OCI-LY3 (cell line): ENCODE measurements at regions not wholly inside any gene's neighbourhood (a gene's known extent, or its start where the extent isn't known, plus 50 kb on each side); places are given as distances from the start of the nearest gene placed in this dataset.

ENCODE experiments used
- H2AFZ ChIP-seq: fragments of 200-600, 300-600 bp; shearing (Covaris generic); 2 replicates; pipeline ENCODE4 v1.6.0; 2014; ENCODE audit warnings: antibody characterized with exemption, low read depth, low read length
- H3K27ac ChIP-seq: fragments of 200-600, 300-600 bp; sonication (generic); 2 replicates; pipeline ENCODE4 v1.5.1; 2014; ENCODE audit warnings: mild to moderate bottlenecking, low read length, moderate library complexity, mixed read lengths
- H3K27me3 ChIP-seq: fragments of 200-600, 300-600 bp; sonication (generic); 2 replicates; pipeline ENCODE4 v1.6.1; 2014; ENCODE audit warnings: low read depth, low read length, mixed read lengths
- H3K36me3 ChIP-seq: fragments of 200-600, 300-600 bp; sonication (generic); replicated peaks from 2 replicates; pipeline ENCODE3; 2014; ENCODE audit warnings: low read depth, low read length, mixed read lengths
- H3K4me1 ChIP-seq: fragments of 300-600, 200-600 bp; sonication (generic); 2 replicates; pipeline ENCODE4 v1.6.1; 2014; ENCODE audit warnings: low read length, mixed read lengths
- H3K4me2 ChIP-seq: fragments of 200-600, 300-600 bp; sonication (generic); 2 replicates; pipeline ENCODE4 v1.6.1; 2014; ENCODE audit warnings: low read length, mixed read lengths
- H3K4me3 ChIP-seq: fragments of 300-600, 200-600 bp; sonication (generic); 2 replicates; pipeline ENCODE4 v1.5.1; 2014; ENCODE audit warnings: antibody characterized with exemption, mild to moderate bottlenecking, low read length, moderate library complexity
- H3K79me2 ChIP-seq: fragments of 300-600, 200-600 bp; shearing (Covaris generic); 2 replicates; pipeline ENCODE4 v1.6.1; 2014; ENCODE audit warnings: mild to moderate bottlenecking, low read length, mixed read lengths
- H3K9ac ChIP-seq: fragments of 300-600, 200-600 bp; shearing (Covaris generic); 2 replicates; pipeline ENCODE4 v1.6.0; 2014; ENCODE audit warnings: mild to moderate bottlenecking, low read length, moderate library complexity
- H3K9me3 ChIP-seq: fragments of 200-600, 300-600 bp; shearing (Covaris generic); 2 replicates; pipeline ENCODE4 v1.6.1; 2014; ENCODE audit warnings: low read length, mixed read lengths; ENCODE audit not compliant: insufficient read depth
- H4K20me1 ChIP-seq: fragments of 200-600, 300-600 bp; sonication (generic); 2 replicates; pipeline ENCODE4 v1.6.1; 2016; ENCODE audit warnings: low read length, mixed read lengths; ENCODE audit not compliant: insufficient read depth
- EZH2phosphoT487 ChIP-seq: fragments of 200-600 bp; shearing (Covaris generic); IDR thresholded peaks from 2 replicates; pipeline ENCODE4 v1.6.1; 2018; ENCODE audit warnings: antibody characterized with exemption, mixed run types, low read depth
- TF ChIP-seq, protein P1 (sequence below): fragments of 200-600, 300-600 bp; sonication (generic); IDR thresholded peaks from 2 replicates; pipeline ENCODE4 v1.5.1; 2014; ENCODE audit warnings: antibody characterized with exemption, low read length, low read depth

DNA sequence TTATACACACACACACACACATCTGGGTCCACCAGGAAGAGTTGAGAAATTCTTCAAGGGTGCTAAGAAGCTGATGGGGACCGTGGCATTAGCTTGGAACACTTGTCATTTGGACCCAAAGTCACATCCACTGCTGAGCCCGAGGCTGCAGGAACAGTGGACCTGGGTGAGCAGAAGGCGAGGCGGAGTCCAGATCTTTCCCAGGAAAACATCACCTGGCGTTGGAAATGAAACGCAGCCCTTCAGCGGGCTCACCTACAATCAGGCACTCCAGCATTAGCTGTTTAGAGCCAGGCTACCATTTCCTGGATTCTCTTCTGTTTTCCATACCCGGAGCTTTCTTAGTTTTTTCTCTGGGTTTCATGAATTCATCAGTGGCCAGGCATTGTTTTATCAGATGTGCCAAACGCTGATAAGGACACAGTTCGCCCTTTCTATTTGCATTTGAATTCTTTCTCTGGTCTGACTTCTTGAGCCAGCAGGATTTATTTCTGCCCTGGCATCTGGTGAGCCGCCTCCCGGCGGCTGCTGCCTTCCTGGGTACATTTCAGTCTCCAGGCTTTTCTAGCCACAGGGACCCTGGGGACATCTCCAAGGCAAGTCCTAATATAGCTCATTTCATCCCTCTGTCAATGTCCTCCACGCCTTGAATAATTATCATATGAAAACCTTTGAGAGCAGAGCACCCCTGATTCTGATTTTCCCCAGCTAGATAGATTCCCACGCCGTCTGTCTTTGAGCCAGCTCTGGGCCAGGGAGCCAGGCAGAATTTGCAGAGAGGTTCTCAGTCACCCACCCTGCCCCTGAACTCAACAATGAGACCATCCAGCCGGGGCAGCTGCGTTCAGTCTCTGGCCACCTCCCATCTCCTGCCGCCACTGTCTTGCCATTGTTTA is 170.9 kb downstream of the TTLL2 start:
- Histone ChIP-seq H3K36me3 (no peaks in the 10 kb centered on the region), H3K4me3 (no peak overlapping the region), H3K27me3 (peaks cover 8% of the 10 kb centered on the region; the same call in 1 of the 2 replicates), H3K79me2 (no peaks in the 10 kb centered on the region), H3K9me3 (no peaks in the 10 kb centered on the region), H3K4me1 (no peaks in the 10 kb centered on the region), H3K27ac (no peak overlapping the region), H3K9ac (no peak overlapping the region), H3K4me2 (no peak overlapping the region), H4K20me1 (no peaks in the 10 kb centered on the region), H2AFZ (no peak overlapping the region)
- TF ChIP-seq EZH2phosphoT487 = no peak
- TF ChIP-seq, protein P1, sequence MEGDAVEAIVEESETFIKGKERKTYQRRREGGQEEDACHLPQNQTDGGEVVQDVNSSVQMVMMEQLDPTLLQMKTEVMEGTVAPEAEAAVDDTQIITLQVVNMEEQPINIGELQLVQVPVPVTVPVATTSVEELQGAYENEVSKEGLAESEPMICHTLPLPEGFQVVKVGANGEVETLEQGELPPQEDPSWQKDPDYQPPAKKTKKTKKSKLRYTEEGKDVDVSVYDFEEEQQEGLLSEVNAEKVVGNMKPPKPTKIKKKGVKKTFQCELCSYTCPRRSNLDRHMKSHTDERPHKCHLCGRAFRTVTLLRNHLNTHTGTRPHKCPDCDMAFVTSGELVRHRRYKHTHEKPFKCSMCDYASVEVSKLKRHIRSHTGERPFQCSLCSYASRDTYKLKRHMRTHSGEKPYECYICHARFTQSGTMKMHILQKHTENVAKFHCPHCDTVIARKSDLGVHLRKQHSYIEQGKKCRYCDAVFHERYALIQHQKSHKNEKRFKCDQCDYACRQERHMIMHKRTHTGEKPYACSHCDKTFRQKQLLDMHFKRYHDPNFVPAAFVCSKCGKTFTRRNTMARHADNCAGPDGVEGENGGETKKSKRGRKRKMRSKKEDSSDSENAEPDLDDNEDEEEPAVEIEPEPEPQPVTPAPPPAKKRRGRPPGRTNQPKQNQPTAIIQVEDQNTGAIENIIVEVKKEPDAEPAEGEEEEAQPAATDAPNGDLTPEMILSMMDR = no peak

DNA sequence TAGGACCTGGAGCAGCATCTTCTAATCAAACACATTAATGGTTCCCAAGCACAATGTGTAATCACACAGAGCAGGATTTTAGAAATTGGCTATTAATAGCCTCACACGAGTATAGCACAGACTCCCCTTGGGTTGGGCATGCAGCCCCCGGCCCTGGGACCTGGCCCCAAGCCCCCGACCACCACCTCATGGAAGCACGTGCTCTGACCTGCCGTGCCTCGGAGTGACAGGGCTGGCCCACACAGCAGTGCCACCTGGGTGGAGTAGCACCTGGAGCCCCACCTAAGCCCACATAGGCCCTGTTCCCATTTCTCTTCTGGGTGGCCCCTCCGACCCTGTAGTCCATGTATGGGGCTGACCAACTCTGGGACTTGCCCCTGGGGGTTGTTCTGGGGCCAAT is 171.8 kb downstream of the TTLL2 start:
- no peaks in the 10 kb centered on the region for H3K79me2 ChIP-seq
- H3K4me2 ChIP-seq = no peak overlapping the region
- 0 out of 2 replicates have a peak, but pooled peaks cover 5% of the 10 kb centered on the region for H3K27me3 ChIP-seq
- TF ChIP-seq, protein P1 = no peak
- no peak for TF ChIP-seq EZH2phosphoT487
- no peak overlapping the region for H2AFZ ChIP-seq
- H3K4me3 ChIP-seq = no peak overlapping the region
- H3K9ac ChIP-seq = no peak overlapping the region
- H3K9me3 ChIP-seq = no peaks in the 10 kb centered on the region
- H3K27ac ChIP-seq = no peak overlapping the region
- H4K20me1 ChIP-seq = no peaks in the 10 kb centered on the region
- H3K4me1 ChIP-seq = no peaks in the 10 kb centered on the region
- no peaks in the 10 kb centered on the region for H3K36me3 ChIP-seq

DNA sequence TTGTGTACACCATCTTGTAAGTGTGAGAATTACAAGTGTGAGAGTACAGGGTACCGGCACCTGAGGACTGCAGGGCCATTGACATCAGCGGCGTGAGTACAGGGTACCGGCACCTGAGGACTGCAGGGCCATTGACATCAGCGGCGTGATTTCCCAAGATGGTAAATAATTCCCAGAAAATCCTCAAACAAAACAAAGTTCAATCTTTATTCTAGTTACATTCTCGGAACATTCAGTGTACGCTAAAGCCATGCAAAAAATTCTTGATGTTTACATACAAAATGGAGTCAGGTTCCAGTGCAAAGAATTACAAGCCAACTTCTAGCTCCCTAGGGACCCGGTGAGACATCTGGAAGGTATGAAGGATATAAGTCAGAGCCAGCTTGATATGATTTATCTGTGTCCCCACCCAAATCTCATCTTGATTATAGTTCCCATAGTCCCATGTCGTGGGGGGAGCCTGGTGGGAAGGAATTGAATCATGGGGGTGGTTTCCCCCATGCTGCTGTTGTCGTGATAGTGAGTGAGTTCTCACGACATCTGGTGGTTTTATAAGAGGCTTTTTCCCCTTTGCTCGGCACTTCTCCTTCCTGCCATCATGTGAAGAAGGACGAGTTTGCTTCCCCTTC is 172.7 kb downstream of the TTLL2 start:
- Histone ChIP-seq H4K20me1 (no peaks in the 10 kb centered on the region), H3K27me3 (peaks cover 7% of the 10 kb centered on the region; the same call in 1 of the 2 replicates), H3K9me3 (no peaks in the 10 kb centered on the region), H3K36me3 (no peaks in the 10 kb centered on the region), H3K27ac (no peak overlapping the region), H3K9ac (no peak overlapping the region), H3K4me2 (no peak overlapping the region), H2AFZ (no peak overlapping the region), H3K79me2 (no peaks in the 10 kb centered on the region), H3K4me1 (no peaks in the 10 kb centered on the region), H3K4me3 (no peak overlapping the region)
- TF ChIP-seq, protein P1 = no peak
- no peak for TF ChIP-seq EZH2phosphoT487

DNA sequence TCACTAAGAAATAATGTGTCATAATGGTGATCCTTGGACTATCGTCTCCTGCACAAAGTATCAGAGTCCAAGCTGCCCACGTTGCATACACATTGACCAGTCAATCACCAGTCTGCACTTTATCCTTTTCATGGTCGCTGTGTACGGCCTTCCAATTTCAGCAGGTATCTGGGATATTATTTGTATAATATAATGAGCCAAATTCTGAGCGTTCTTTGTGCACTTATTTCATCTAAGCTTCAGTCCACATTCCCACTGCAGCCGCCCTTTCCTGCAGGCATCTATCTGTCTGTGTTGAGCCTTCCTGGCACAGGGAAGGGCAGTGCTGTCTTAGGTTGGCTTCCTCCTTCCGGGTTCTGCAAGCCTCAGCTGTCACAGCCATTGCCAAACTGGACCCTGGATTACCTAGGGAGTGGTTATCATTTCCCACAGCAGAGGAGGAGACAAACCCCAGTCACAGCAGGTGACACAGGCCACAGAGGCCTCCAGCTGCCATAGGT is 174.3 kb downstream of the TTLL2 start:
- TF ChIP-seq, protein P1 = no peak
- TF ChIP-seq EZH2phosphoT487 = no peak
- Histone ChIP-seq H3K4me1 (no peaks in the 10 kb centered on the region), H3K27me3 (peaks cover 17% of the 10 kb centered on the region), H3K4me2 (no peak overlapping the region), H3K9ac (no peak overlapping the region), H4K20me1 (no peaks in the 10 kb centered on the region), H3K9me3 (no peaks in the 10 kb centered on the region), H3K4me3 (no peak overlapping the region), H3K36me3 (no peaks in the 10 kb centered on the region), H2AFZ (no peak overlapping the region), H3K79me2 (no peaks in the 10 kb centered on the region), H3K27ac (no peak overlapping the region)
